ENCODE measurements at regions not wholly inside any gene's neighbourhood (a gene's known extent, or its start where the extent isn't known, plus 50 kb on each side); places are given as distances from the start of the nearest gene placed in this dataset.

DNA sequence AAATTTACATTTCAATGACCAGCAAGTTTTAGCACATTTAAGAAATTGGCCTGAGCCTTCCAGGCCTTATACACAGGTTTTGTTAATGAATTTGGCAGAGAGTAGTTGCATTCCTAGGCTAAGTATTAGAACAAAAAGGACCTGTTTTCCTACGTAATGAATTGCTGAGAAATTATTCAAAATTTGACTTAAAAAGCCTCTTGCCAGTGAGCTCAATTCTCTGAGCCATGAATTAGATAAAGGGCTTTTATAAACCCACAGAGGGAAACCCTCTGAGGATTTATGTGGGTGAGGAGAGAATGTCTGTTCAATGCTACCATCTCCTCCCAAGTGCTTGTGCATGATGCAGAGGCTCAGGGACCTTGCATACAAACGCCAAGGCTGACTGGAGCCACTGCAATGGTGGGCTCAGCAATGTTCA lies 94.5 kb upstream of the PELI2 start:
- TF ChIP-seq EP300 (IDR thresholded peaks at IDR 0.05; ENCODE audit: low read depth) (no peak), POLR2A (IDR thresholded peaks at IDR 0.05) (no peak), CTCF (IDR thresholded peaks at IDR 0.05) (no peak), POLR2AphosphoS5 (IDR thresholded peaks at IDR 0.05) (no peak)
- in situ Hi-C loops (cut with MboI; ENCODE audit: low pct_ligation_motif_present in 1 of 4, low pct_unique_long_range_greater_than_20kb in 1 of 4, low sequenced_read_pairs in 3 of 4), result no loop called here
- 83 to 87% methylated on average over 1 to 2 of the region's 2 CpGs for WGBS, 2 donors (ENCODE audit: low coverage in 1 of 2)
- DNase-seq, result no peak
- Histone ChIP-seq H3K27me3 (no peaks in the 10 kb centered on the region), H3K9me3 (no peaks in the 10 kb centered on the region), H3K4me1 (peaks cover 0 to 5% (median 2%) of the 10 kb centered on the region in 4 donors), H3K4me3 (no peak overlapping the region), H3K36me3 (no peaks in the 10 kb centered on the region), H3K27ac (no peak overlapping the region)
- intact Hi-C loops (cut with DNase I; ENCODE audit: low total_unique reads), result no loop called here

DNA sequence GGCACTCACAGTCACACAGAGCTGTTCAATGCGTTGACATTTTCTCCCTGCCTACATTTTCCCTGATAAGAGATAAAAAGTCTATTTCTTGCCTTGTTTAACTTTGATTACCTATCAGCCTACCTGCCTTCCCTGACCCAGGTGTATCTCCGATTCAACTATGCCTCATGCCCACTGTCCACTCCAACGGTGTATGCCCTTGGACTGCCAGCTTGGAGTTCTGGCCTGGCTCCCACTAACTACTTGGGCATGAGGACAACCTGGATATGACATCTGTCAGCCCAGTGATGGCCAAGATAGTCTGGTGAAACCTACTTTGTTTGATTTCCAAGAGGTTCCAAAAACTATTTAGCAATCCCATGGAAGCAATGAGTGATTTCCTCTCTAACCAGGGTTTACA lies 93.0 kb upstream of the PELI2 start:
- no peaks in the 10 kb centered on the region for H3K27me3 ChIP-seq
- no peak for TF ChIP-seq POLR2A (IDR thresholded peaks at IDR 0.05)
- no peak for TF ChIP-seq EP300 (IDR thresholded peaks at IDR 0.05; ENCODE audit: low read depth)
- TF ChIP-seq POLR2AphosphoS5 (IDR thresholded peaks at IDR 0.05), result no peak
- TF ChIP-seq CTCF (IDR thresholded peaks at IDR 0.05), result no peak
- H3K4me3 ChIP-seq, result no peak overlapping the region
- in situ Hi-C loops (cut with MboI; ENCODE audit: low pct_ligation_motif_present in 1 of 4, low pct_unique_long_range_greater_than_20kb in 1 of 4, low sequenced_read_pairs in 3 of 4), result no loop called here
- no peaks in the 10 kb centered on the region for H3K9me3 ChIP-seq
- peaks cover 0 to 5% (median 2%) of the 10 kb centered on the region in 4 donors for H3K4me1 ChIP-seq
- 50 to 95% methylated on average over 1 to 3 of the region's 3 CpGs for WGBS, 2 donors (ENCODE audit: low coverage in 1 of 2)
- no peak for DNase-seq
- H3K27ac ChIP-seq, result no peak overlapping the region
- H3K36me3 ChIP-seq, result no peaks in the 10 kb centered on the region
- intact Hi-C loops (cut with DNase I; ENCODE audit: low total_unique reads), result no loop called here

DNA sequence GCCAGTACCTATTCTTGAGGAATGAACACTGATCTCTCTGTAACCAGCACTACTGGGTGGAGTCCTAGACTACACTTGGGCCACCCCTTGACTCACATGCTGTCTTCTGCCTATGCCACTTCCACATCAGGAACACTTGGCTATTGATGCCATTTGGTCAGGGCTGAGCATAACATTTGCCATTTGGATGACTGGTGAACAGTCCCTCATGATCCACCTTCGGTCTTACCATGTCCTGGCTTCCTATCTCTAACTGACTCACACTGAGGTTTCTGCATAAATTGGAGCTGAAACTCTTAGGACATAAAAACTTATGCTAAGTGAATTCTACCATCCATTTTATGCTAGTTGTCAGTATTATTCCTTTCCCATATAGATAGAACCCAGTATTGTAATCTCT lies 91.7 kb upstream of the PELI2 start:
- H3K36me3 ChIP-seq, result no peaks in the 10 kb centered on the region
- H3K27me3 ChIP-seq, result no peaks in the 10 kb centered on the region
- WGBS, 2 donors (ENCODE audit: low coverage in 1 of 2), result 72% methylated on average over 1 of the region's 1 CpG; no CpG with 5 or more reads in 1 of the 2 donors
- no peak overlapping the region for H3K27ac ChIP-seq
- peaks cover 0 to 5% (median 2%) of the 10 kb centered on the region in 4 donors for H3K4me1 ChIP-seq
- DNase-seq, result no peak
- in situ Hi-C loops (cut with MboI; ENCODE audit: low pct_ligation_motif_present in 1 of 4, low pct_unique_long_range_greater_than_20kb in 1 of 4, low sequenced_read_pairs in 3 of 4) (no loop called here), intact Hi-C loops (cut with DNase I; ENCODE audit: low total_unique reads) (no loop called here)
- no peak for TF ChIP-seq EP300 (IDR thresholded peaks at IDR 0.05; ENCODE audit: low read depth)
- TF ChIP-seq CTCF (IDR thresholded peaks at IDR 0.05), result no peak
- no peak for TF ChIP-seq POLR2A (IDR thresholded peaks at IDR 0.05)
- TF ChIP-seq POLR2AphosphoS5 (IDR thresholded peaks at IDR 0.05), result no peak
- H3K9me3 ChIP-seq, result no peaks in the 10 kb centered on the region
- no peak overlapping the region for H3K4me3 ChIP-seq

DNA sequence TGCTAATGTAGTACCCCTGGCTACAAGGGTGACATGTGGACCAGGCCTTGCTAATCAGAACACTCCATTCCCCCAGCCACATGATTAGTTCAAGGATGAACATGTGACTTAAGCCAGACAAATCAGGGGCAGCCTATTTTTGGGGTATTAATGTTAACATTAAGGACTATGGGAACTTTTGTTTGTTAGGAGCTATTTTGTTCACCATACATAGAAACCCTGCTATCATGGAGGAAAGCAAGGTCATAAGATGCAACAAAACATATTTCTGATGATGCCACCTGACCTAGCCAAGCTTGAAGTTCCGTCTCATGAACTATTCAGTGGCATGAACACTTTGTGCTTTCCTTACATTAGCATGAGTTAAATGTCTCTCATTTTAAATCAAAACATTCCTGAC lies 90.8 kb upstream of the PELI2 start:
- in situ Hi-C loops (cut with MboI; ENCODE audit: low pct_ligation_motif_present in 1 of 4, low pct_unique_long_range_greater_than_20kb in 1 of 4, low sequenced_read_pairs in 3 of 4), result no loop called here
- H3K27me3 ChIP-seq, result no peaks in the 10 kb centered on the region
- TF ChIP-seq POLR2A (IDR thresholded peaks at IDR 0.05) (no peak), EP300 (IDR thresholded peaks at IDR 0.05; ENCODE audit: low read depth) (no peak), POLR2AphosphoS5 (IDR thresholded peaks at IDR 0.05) (no peak), CTCF (IDR thresholded peaks at IDR 0.05) (no peak)
- no peak for DNase-seq
- H3K36me3 ChIP-seq, result no peaks in the 10 kb centered on the region
- 74% methylated on average over 1 of the region's 1 CpG; no CpG with 5 or more reads in 1 of the 2 donors for WGBS, 2 donors (ENCODE audit: low coverage in 1 of 2)
- intact Hi-C loops (cut with DNase I; ENCODE audit: low total_unique reads), result no loop called here
- H3K4me1 ChIP-seq, result peaks cover 0 to 5% (median 2%) of the 10 kb centered on the region in 4 donors
- no peak overlapping the region for H3K27ac ChIP-seq
- H3K9me3 ChIP-seq, result no peaks in the 10 kb centered on the region
- no peak overlapping the region for H3K4me3 ChIP-seq
